Breast epithelium (tissue), 3 donors: ENCODE measurements at regions not wholly inside any gene's neighbourhood (a gene's known extent, or its start where the extent isn't known, plus 50 kb on each side); places are given as distances from the start of the nearest gene placed in this dataset.

Experiments
- CTCF ChIP-seq, 3 donors: fragments of 450-650 bp; IDR thresholded peaks; one replicate each; pipeline ENCODE4 v1.5.1; 2016 to 2017; ENCODE audit warnings: antibody characterized with exemption in 3 of 3, mild to moderate bottlenecking in 3 of 3, moderate library complexity in 3 of 3
- POLR2AphosphoS5 ChIP-seq, 3 donors: sonication (generic); formaldehyde crosslinking; IDR thresholded peaks; one replicate each; pipeline ENCODE4 v1.6.1; 2017; ENCODE audit warnings: antibody characterized with exemption in 3 of 3

GRCh38 chr11:33449798-33450197 is 192.6 kb downstream of the HIPK3 start:
- no peak for TF ChIP-seq POLR2AphosphoS5 (IDR thresholded peaks at IDR 0.05)
- no peak for TF ChIP-seq CTCF (IDR thresholded peaks at IDR 0.05)
